ENCODE measurements at regions not wholly inside any gene's neighbourhood (a gene's known extent, or its start where the extent isn't known, plus 50 kb on each side); places are given as distances from the start of the nearest gene placed in this dataset.
"Not testable (repeated sequence)": the region's sequence is repeated elsewhere in the genome, so short reads cannot be mapped to it uniquely, and the experiment has no call there.

DNA sequence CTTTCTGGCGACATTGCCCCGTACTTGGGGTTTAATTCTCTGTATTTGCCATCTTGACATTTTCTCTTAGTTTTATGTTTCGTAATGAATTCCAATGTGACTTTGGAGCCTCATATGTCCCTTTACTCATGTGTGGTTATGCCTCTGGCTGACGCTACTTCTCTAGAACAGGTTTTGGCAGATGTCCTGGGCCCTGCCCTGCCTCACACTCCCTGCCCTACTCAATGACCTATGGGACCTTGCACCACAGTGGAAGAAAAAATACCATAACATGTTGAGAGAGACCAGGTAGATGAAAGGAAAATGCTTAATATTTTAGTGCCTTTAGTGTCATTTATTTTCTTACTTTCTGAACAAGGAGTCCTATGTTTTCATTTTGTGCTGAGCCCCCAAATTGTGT is 400.5 kb downstream of the TFEC start:
- H3K27ac Mint-ChIP-seq: no peak overlapping the region
- no peak for DNase-seq
- H3K4me1 Mint-ChIP-seq: no peaks in the 10 kb centered on the region
- no peaks in the 10 kb centered on the region for H3K27me3 Mint-ChIP-seq
- CTCF ChIA-PET: no interaction called here
- H3K36me3 Mint-ChIP-seq: no peaks in the 10 kb centered on the region
- no peak overlapping the region for H3K4me3 Mint-ChIP-seq
- H3K9me3 Mint-ChIP-seq: no peaks in the 10 kb centered on the region

DNA sequence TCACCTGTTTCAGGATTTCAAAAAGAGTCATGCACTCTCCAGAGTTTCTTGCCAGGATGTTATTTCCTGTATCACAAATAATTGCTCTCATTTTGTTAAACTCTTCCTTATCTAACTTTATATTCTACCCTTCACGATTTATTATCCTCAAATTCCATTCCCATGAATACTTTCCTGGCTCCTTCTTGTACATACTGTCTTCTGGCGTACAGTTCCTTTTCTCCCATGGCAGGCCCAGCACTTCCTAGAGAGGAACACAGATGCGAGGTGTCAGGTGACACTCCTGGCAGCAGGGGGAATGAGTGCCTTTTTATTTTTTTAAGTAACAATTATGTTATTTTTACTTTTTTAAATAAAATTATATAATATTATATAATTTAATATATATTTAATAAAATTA is 411.9 kb downstream of the TFEC start:
- DNase-seq: no peak
- Mint-ChIP-seq H3K4me1 (no peaks in the 10 kb centered on the region), H3K36me3 (no peaks in the 10 kb centered on the region), H3K9me3 (no peaks in the 10 kb centered on the region), H3K4me3 (no peak overlapping the region), H3K27ac (no peak overlapping the region), H3K27me3 (no peaks in the 10 kb centered on the region)
- CTCF ChIA-PET: no interaction called here

DNA sequence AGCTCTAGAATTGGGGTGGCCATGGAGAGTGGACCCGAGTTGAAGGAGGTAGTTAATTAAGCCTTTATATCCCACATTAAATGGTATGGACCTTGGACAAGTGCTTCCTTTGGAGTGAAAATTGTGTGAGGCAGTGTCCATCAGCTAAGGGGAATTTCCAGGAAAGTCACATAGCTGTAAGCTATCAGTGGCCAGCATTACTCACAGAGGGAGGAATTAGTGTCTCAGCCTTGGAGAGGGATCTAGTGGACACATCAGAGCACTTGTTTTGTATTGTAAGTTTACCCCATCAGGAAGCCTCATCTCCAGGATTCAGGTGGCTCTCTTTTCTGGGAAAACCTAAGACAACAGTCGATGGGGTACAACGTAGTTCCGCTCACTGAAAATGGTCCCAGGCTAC is 416.7 kb downstream of the TFEC start:
- Mint-ChIP-seq H3K4me1 (no peaks in the 10 kb centered on the region), H3K27me3 (no peaks in the 10 kb centered on the region), H3K36me3 (no peaks in the 10 kb centered on the region), H3K4me3 (no peak overlapping the region), H3K9me3 (no peaks in the 10 kb centered on the region), H3K27ac (no peak overlapping the region)
- DNase-seq: no peak
- CTCF ChIA-PET: no interaction called here

DNA sequence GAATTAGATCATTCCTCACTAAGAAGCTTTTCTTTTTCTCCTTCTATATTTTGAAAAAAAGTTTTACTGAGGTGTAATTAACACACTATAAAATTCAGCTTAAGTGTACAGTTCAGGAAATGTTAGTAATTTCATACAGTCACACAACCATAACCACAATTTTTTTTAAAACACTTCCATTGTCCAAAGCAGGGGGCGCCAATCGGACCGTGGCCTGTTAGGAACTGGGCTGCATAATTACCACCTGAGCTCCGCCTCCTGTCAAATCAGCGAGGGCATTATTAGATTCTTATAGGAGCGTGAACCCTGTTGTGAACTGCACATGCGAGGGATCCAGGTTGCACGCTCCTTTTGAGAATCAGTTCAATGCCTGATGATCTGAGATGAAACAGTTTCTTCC is 427.1 kb downstream of the TFEC start:
- no peak for DNase-seq
- no peak overlapping the region for H3K27ac Mint-ChIP-seq
- no peak overlapping the region for H3K4me3 Mint-ChIP-seq
- H3K36me3 Mint-ChIP-seq: no peaks in the 10 kb centered on the region
- H3K9me3 Mint-ChIP-seq: peaks cover 6% of the 10 kb centered on the region
- H3K4me1 Mint-ChIP-seq: no peaks in the 10 kb centered on the region
- CTCF ChIA-PET: no interaction called here
- H3K27me3 Mint-ChIP-seq: no peaks in the 10 kb centered on the region

GRCh38 chr7:115600207-115600606 is 430.4 kb downstream of the TFEC start:
- DNase-seq: no peak
- Mint-ChIP-seq H3K36me3 (no peaks in the 10 kb centered on the region), H3K4me1 (no peaks in the 10 kb centered on the region), H3K27me3 (no peaks in the 10 kb centered on the region), H3K27ac (no peak overlapping the region), H3K4me3 (no peak overlapping the region), H3K9me3 (peaks cover 11% of the 10 kb centered on the region)
- CTCF ChIA-PET: no interaction called here

DNA sequence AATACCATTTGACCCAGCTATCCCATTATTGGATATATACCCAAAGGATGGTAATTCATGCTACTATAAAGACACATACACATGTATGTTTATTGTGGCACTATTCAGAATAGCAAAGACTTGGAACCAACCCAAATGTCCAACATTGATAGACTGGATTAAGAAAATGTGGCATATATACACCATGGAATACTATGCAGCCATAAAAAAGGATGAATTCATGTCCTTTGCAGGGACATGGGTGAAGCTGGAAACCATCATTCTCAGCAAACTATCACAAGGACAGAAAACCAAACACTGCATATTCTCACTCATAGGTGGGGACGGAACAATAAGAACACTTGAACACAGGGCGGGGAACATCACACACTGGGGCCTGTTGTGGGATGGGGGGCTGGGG is 431.4 kb downstream of the TFEC start:
- H3K36me3 Mint-ChIP-seq, H3K4me1 Mint-ChIP-seq, CTCF ChIA-PET, H3K4me3 Mint-ChIP-seq, H3K27ac Mint-ChIP-seq, DNase-seq, H3K27me3 Mint-ChIP-seq: not testable (repeated sequence)
- peaks cover 11% of the 10 kb centered on the region for H3K9me3 Mint-ChIP-seq

GRCh38 chr7:115597220-115597619 is 433.3 kb downstream of the TFEC start:
- H3K4me3 Mint-ChIP-seq, H3K4me1 Mint-ChIP-seq, H3K27ac Mint-ChIP-seq, H3K27me3 Mint-ChIP-seq, H3K36me3 Mint-ChIP-seq, CTCF ChIA-PET, DNase-seq: not testable (repeated sequence)
- H3K9me3 Mint-ChIP-seq: peaks cover 11% of the 10 kb centered on the region

DNA sequence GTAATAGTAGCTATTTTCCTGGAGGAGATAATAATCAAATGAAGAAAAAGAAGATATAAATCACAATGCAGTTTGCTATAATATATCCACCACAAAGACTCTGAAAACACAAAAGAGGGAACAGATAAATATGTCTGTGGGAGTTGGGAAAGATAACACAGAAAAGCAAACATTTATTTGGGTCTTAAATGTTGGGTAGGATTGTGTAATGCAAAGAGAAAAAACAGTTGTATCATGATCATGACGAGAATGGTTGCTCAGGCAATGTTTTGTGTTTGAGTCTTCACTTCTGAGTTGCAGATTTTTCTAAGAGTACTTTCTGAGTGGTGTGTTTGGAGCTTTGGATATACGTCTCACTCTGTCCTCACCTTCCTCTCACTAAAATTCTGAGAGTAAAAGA is 437.5 kb downstream of the TFEC start:
- CTCF ChIA-PET: no interaction called here
- Mint-ChIP-seq H3K27ac (no peak overlapping the region), H3K27me3 (no peaks in the 10 kb centered on the region), H3K36me3 (no peaks in the 10 kb centered on the region), H3K4me3 (no peak overlapping the region), H3K4me1 (no peaks in the 10 kb centered on the region), H3K9me3 (peaks cover 6% of the 10 kb centered on the region)
- DNase-seq: no peak

- no peak overlapping the region for H3K4me3 Mint-ChIP-seq
- H3K4me1 Mint-ChIP-seq: no peaks in the 10 kb centered on the region
- H3K36me3 Mint-ChIP-seq: no peaks in the 10 kb centered on the region
- no peak for DNase-seq
- H3K9me3 Mint-ChIP-seq: no peaks in the 10 kb centered on the region
- CTCF ChIA-PET: no interaction called here
- no peak overlapping the region for H3K27ac Mint-ChIP-seq
- H3K27me3 Mint-ChIP-seq: no peaks in the 10 kb centered on the region
Measured at GRCh38 chr7:115585015-115585718, 445.4 kb downstream of the TFEC start.

DNA sequence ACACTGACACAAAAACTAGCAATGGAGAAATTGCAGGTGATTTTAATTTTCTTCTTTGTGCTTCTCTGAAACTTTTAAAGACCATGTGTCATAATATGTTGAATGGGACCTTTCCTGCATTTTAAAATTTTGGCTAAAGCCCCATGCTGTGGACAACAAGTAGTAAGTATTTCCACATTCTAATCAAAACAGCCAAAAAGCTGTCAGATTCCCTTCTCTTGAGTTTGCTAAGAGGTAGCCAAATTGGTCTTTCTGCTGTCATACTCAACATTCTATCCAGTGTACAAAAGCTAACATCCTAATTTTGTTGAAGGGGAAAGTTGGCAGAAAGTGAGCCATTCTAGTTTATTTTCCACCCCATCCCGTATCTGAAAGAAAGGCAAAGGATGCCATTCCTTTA is 447.6 kb downstream of the TFEC start:
- CTCF ChIA-PET: no interaction called here
- no peaks in the 10 kb centered on the region for H3K9me3 Mint-ChIP-seq
- H3K27ac Mint-ChIP-seq: no peak overlapping the region

DNA sequence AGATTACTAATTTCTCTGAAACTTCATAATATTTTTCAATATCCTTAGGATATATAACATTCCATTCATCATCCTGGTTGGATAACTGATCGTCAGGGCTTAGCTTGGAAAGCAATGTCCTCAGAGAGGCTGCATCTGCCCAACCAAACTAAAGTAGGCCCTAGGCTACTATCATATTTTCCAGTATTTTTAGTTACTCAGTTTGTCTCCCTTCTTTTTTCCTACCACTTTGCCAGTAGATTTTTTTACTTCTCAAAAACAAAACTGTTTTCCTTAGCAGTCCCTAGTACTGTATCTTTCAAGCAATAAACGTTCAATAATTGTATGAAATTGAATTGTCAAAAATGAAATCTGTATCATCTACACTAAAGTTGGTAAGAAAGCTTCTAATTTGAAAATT is 452.0 kb downstream of the TFEC start:
- Mint-ChIP-seq H3K36me3 (no peaks in the 10 kb centered on the region), H3K4me3 (no peak overlapping the region), H3K9me3 (no peaks in the 10 kb centered on the region), H3K27ac (no peak overlapping the region), H3K27me3 (no peaks in the 10 kb centered on the region), H3K4me1 (no peaks in the 10 kb centered on the region)
- CTCF ChIA-PET: no interaction called here
- no peak for DNase-seq

More for the DNA sequence above, 447.6 kb downstream of the TFEC start:
- H3K27me3 Mint-ChIP-seq: no peaks in the 10 kb centered on the region
- H3K4me1 Mint-ChIP-seq: no peaks in the 10 kb centered on the region
- H3K36me3 Mint-ChIP-seq: no peaks in the 10 kb centered on the region
- no peak overlapping the region for H3K4me3 Mint-ChIP-seq
- no peak for DNase-seq

DNA sequence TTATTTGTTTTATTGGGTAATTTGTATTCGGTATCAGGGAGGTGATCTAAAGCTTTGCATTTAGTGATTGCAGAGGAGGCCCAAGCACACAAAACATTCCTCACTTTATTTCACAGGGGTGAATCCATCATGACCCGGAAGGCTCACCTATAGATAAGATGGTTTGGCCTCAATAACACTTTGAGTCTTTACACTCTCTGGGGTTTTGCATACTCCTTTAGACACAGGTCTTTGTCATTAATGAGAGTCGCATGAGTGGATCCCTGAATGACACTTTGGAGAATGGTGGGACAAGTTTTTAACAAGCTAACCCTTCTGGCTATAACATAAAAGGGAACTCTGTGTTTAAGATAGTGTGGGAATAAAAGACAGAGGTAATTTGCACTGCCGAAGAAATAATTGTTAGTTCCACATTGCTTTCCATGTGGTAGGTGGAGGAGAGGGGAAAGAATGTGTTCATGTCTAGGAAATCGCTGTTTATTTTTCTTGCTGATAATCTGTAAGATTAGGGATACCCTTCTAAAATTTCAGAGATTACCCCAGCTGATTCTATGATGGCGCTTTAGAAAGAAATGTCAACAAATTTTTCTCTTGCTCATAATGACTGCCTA is 455.8 kb downstream of the TFEC start:
- H3K27me3 Mint-ChIP-seq: no peaks in the 10 kb centered on the region

DNA sequence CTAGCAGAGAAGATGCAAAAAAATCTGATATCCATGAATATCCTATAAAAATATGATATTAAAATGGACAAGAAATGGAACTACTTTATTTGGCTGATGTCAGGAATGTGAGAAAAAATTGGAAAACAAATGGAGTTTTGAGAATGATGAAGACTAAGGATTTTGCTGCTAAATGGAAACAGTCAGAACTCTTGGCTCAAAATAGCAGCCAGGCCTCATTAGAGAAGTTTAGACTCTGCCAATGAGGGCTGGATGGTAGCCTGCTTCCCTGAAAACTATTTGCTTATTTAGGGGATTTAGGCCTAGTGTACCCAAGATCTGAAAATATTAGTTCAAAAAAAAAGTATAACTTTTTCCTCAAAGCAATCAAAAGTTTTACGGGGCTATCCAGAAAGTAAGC is 458.5 kb downstream of the TFEC start:
- Mint-ChIP-seq H3K4me1 (no peaks in the 10 kb centered on the region), H3K36me3 (no peaks in the 10 kb centered on the region), H3K27ac (no peak overlapping the region), H3K9me3 (no peaks in the 10 kb centered on the region), H3K4me3 (no peak overlapping the region), H3K27me3 (no peaks in the 10 kb centered on the region)
- CTCF ChIA-PET: no interaction called here
- DNase-seq: no peak

More for the DNA sequence above, 455.8 kb downstream of the TFEC start:
- no peak overlapping the region for H3K4me3 Mint-ChIP-seq
- CTCF ChIA-PET: no interaction called here
- no peaks in the 10 kb centered on the region for H3K36me3 Mint-ChIP-seq
- H3K27ac Mint-ChIP-seq: no peak overlapping the region
- no peaks in the 10 kb centered on the region for H3K9me3 Mint-ChIP-seq
- no peak for DNase-seq
- no peaks in the 10 kb centered on the region for H3K4me1 Mint-ChIP-seq

DNA sequence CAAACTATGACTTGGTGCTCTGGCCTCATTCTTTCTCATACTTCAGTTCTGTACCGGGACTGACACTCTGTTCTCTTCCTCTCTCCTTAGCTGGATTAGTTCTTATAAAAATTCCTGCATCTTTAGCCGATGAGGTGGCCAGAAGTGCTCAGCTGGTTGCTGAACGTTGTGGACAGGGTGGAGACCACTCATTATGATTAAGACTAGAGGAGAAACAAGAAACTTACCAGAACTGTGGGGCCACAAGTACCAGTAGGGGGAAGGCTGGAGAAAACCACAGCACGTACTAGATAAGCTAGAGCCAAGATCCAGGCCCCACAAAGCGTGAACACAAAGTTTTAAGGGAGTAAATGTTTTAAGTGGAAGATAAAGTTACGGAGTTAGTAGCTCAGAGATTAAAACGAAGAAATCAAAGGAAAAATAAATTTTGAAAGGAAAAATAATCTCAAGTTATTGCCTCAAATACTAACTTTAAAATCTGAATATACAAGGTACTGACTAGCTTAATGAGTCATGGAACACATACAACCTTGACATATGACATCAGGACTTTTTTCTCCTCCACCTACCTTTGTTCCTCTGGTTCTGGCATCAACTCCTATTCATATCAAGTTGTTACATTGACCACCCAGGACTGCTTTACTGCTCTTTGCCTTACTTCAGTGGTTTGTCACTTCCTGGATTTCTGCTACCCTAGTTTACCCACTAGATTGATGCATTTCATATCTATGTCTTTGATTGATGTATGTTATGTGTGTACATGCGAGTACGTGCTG is 469.0 kb downstream of the TFEC start:
- peaks cover 1% of the 10 kb centered on the region for H3K9me3 Mint-ChIP-seq
- H3K4me1 Mint-ChIP-seq: no peaks in the 10 kb centered on the region
- H3K27ac Mint-ChIP-seq: no peak overlapping the region
- CTCF ChIA-PET: no interaction called here
- no peaks in the 10 kb centered on the region for H3K36me3 Mint-ChIP-seq
- H3K27me3 Mint-ChIP-seq: no peaks in the 10 kb centered on the region
- no peak overlapping the region for H3K4me3 Mint-ChIP-seq
- DNase-seq: no peak

DNA sequence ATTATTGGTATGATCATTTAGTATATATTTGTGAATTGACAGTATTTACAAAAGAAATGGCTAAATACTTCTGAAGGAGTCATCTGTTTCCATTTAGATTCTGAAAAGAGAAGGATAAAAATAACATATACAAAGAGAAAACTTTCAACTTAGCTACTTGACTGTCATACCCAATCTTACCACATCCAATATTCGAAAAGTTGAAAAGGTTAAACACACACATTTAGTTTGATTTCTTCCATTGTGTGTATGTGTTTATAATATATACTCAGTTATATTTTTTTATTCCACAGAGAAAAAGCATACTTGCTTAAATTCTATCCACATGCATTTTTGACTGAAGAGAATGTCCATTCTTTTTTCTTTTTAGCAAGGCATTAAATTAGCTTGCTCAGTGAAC is 470.7 kb downstream of the TFEC start:
- Mint-ChIP-seq H3K9me3 (peaks cover 1% of the 10 kb centered on the region), H3K36me3 (no peaks in the 10 kb centered on the region), H3K27me3 (no peaks in the 10 kb centered on the region), H3K4me1 (no peaks in the 10 kb centered on the region), H3K27ac (no peak overlapping the region), H3K4me3 (no peak overlapping the region)
- DNase-seq: no peak
- CTCF ChIA-PET: interaction anchor here (0.6 kb wide), 1 partner anchor 67 kb away, joined by 3 read pairs; no protein-coding TSS in a partner anchor

Measured in activated naive CD4-positive, alpha-beta T cell treated with anti-CD3 and anti-CD28 coated beads, Interleukin-2, amount 10 ng/mL, durations not matched to agents 7 days and 5 days (primary cell).